Upper lobe of left lung (tissue), 6 donors: ENCODE measurements at regions not wholly inside any gene's neighbourhood (a gene's known extent, or its start where the extent isn't known, plus 50 kb on each side); places are given as distances from the start of the nearest gene placed in this dataset.

Source experiments
- ATAC-seq, 2 donors: fragments of 200-7000 bp; cut with Tn5 transposase; one replicate each; pipeline ENCODE4 v1.9.1; 2022; ENCODE audit warnings: mild to moderate bottlenecking in 2 of 2, moderate library complexity in 2 of 2; ENCODE audit not compliant: low FRiP score in 2 of 2
- DNase-seq, 2 donors: peaks; one replicate each; pipeline ENCODE4 v3.0.0-alpha.2; 2019 to 2020
- H3K27ac ChIP-seq, 4 donors: fragments of 200-600 bp; sonication (generic); one replicate each; pipeline ENCODE4 v1.5.1; 2016 to 2019
- H3K27me3 ChIP-seq, 4 donors: fragments of 200-600 bp; sonication (generic); one replicate each; pipeline ENCODE4 v1.5.1; 2017 to 2019
- H3K36me3 ChIP-seq, 4 donors: fragments of 200-600 bp; sonication (generic); one replicate each; pipeline ENCODE4 v1.5.1; 2016 to 2019
- H3K4me1 ChIP-seq, 4 donors: fragments of 200-600 bp; sonication (generic); one replicate each; pipeline ENCODE4 v1.5.1; 2018 to 2019
- H3K4me3 ChIP-seq, 4 donors: fragments of 200-600 bp; sonication (generic); one replicate each; pipeline ENCODE4 v1.5.1; 2017 to 2019; ENCODE audit warnings: mild to moderate bottlenecking in 2 of 4, moderate library complexity in 1 of 4
- H3K9me3 ChIP-seq, 4 donors: fragments of 200-600 bp; sonication (generic); one replicate each; pipeline ENCODE4 v1.5.1; 2018 to 2019
- EP300 ChIP-seq, 4 donors: sonication (generic); formaldehyde crosslinking; IDR thresholded peaks; one replicate each; pipeline ENCODE4 v1.5.1; 2017; ENCODE audit warnings: antibody characterized with exemption in 4 of 4, control low read depth in 2 of 4
- POLR2A ChIP-seq, 4 donors: fragments of 450-650 bp; IDR thresholded peaks; one replicate each; pipeline ENCODE4 v1.5.1; 2016 to 2017; ENCODE audit warnings: antibody characterized with exemption in 4 of 4, mild to moderate bottlenecking in 2 of 4
- POLR2AphosphoS5 ChIP-seq, 2 donors: sonication (generic); formaldehyde crosslinking; IDR thresholded peaks; one replicate each; pipeline ENCODE4 v1.5.1; 2017; ENCODE audit warnings: antibody characterized with exemption in 2 of 2
- WGBS, 2 donors: methylation state at CpG; one replicate each; pipeline ENCODE4 v1.1.5; 2017 to 2018; 5-methylcytosine and 5-hydroxymethylcytosine counted together
- TF ChIP-seq, protein P1 (sequence below), 6 experiments: fragments of 450-650 bp in 4 of 6; fragments of 200-600 bp in 2 of 6; sonication (generic) in 2 of 6; IDR thresholded peaks; one replicate each; pipeline ENCODE4 v1.5.1; 2016 to 2019; ENCODE audit warnings: antibody characterized with exemption in 6 of 6
- donor health status: DM: no; HTN: no; CAD: no; lungs with moderate emphysema.
- donor health status: DM: no; HTN: yes; CAD: no; lungs with severe emphysema.

DNA sequence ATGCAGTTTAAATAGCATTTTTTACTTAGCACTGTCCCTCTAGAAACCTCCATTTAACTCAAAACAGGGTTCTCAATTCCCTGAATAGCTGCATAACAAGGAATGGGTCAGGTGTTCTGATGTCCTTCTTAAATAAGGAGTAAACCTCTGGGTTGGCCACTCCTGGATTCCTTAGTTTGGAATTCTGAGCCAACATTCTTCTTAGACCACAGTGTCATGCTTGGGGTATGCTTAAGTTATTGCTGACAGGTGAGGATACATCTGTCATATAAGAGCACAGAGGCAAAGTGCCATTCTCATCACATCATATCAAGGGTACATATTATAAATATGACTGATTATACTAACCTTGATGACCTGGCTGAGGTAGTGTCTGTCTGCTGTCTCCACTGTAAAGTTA is 179.9 kb upstream of the SEMA6A start:
- Histone ChIP-seq H3K9me3 (no peaks in the 10 kb centered on the region), H3K36me3 (no peaks in the 10 kb centered on the region), H3K4me1 (no peaks in the 10 kb centered on the region), H3K27ac (no peak overlapping the region), H3K27me3 (no peaks in the 10 kb centered on the region), H3K4me3 (no peak overlapping the region)
- ATAC-seq (no peak), DNase-seq (no peak)
- TF ChIP-seq, protein P1, sequence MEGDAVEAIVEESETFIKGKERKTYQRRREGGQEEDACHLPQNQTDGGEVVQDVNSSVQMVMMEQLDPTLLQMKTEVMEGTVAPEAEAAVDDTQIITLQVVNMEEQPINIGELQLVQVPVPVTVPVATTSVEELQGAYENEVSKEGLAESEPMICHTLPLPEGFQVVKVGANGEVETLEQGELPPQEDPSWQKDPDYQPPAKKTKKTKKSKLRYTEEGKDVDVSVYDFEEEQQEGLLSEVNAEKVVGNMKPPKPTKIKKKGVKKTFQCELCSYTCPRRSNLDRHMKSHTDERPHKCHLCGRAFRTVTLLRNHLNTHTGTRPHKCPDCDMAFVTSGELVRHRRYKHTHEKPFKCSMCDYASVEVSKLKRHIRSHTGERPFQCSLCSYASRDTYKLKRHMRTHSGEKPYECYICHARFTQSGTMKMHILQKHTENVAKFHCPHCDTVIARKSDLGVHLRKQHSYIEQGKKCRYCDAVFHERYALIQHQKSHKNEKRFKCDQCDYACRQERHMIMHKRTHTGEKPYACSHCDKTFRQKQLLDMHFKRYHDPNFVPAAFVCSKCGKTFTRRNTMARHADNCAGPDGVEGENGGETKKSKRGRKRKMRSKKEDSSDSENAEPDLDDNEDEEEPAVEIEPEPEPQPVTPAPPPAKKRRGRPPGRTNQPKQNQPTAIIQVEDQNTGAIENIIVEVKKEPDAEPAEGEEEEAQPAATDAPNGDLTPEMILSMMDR (IDR thresholded peaks at IDR 0.05): no peak
- TF ChIP-seq POLR2A (IDR thresholded peaks at IDR 0.05) (no peak), EP300 (IDR thresholded peaks at IDR 0.05) (no peak)

DNA sequence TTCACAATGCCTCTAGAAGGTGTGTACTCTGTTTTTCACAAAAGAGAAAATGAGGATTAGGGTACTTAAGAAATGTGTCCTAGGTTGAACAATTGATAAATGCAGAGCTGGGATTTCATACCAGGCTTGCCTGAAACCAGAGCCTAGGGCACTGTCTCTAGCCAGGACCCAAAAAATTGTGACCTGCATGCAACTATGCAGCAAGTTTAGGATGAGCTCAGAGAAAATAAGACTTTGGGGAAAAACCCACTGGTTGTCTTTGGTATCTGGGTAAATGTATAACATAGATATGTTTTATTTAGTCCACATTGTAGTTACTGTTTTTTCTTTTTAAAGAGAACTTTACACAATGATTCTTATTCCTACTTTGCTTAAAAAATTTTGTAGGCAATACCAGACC is 177.1 kb upstream of the SEMA6A start:
- H3K27ac ChIP-seq: no peak overlapping the region
- H3K4me1 ChIP-seq: no peaks in the 10 kb centered on the region
- H3K9me3 ChIP-seq: no peaks in the 10 kb centered on the region
- ATAC-seq: no peak
- TF ChIP-seq POLR2AphosphoS5 (IDR thresholded peaks at IDR 0.05) (no peak), POLR2A (IDR thresholded peaks at IDR 0.05) (no peak), EP300 (IDR thresholded peaks at IDR 0.05) (no peak)
- TF ChIP-seq, protein P1 (IDR thresholded peaks at IDR 0.05): no peak
- H3K4me3 ChIP-seq: no peak overlapping the region
- DNase-seq: no peak
- no peaks in the 10 kb centered on the region for H3K36me3 ChIP-seq
- H3K27me3 ChIP-seq: no peaks in the 10 kb centered on the region

DNA sequence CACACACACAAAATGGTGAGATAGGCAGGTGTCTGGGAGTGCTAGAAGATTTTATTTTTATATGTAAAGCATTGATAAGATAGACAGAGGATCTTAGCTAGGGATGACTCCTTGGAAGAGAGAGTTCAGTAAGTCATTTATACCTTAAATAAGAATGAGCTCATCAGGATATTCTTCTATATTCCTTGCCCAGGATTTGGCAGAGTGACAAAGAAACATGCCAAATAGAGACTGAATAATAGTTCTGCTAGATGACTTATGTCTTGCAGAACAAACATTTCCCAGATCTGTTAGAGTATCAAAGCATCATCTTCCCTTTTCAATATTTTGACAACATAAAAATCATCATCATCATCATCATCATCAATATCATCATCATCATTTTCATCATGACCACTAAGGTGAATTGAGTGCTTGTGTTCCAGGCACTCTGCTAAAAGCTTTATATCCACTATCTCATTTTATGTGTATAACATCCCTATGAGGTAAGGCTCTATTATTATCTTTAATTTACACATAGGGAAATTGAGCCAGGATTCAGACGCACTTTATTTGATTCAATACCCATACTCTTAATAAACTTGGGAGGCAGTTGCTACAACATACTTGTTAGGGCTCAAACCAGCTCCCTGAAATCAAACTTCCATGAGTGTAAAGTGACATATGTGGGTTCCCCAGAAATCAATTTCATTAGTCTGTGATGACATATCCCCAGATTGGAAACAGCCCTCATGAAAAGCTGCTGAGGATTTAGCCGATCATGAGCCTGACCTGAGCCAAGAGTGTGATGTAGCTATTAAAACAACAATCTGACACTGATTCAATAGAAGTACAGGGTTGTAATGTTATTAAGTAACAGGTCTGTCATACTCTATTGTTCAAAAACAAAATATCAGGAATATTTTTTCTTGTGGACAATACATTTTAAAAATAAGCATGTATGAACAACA is 176.3 kb upstream of the SEMA6A start:
- Histone ChIP-seq H3K9me3 (no peaks in the 10 kb centered on the region), H3K27ac (no peak overlapping the region), H3K4me3 (no peak overlapping the region), H3K4me1 (no peaks in the 10 kb centered on the region), H3K27me3 (no peaks in the 10 kb centered on the region), H3K36me3 (no peaks in the 10 kb centered on the region)
- WGBS, 2 donors: 71 to 72% methylated on average over 2 of the region's 2 CpGs
- TF ChIP-seq POLR2AphosphoS5 (IDR thresholded peaks at IDR 0.05) (no peak), EP300 (IDR thresholded peaks at IDR 0.05) (no peak), POLR2A (IDR thresholded peaks at IDR 0.05) (no peak)
- TF ChIP-seq, protein P1 (IDR thresholded peaks at IDR 0.05): no peak
- ATAC-seq (no peak), DNase-seq (no peak)

DNA sequence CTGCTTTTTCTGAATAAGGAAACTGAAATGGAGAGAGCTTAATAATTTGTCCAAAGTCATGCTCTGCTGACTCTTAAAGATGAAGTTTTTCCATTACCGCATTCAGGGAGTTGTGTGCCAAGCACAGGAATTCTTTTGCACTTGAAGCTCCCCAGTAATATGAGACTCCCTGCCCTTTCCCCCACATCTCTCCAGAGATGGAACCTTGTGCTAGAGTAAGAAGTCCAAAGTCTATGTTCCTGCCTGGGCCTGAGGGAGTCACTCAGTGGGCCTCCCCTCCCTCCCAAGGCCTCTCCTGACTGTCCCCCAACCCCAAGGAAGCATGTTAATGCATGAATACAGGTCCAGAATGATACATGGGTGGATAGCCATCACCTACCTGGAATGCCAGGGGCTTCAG is 173.3 kb upstream of the SEMA6A start:
- Histone ChIP-seq H3K4me3 (no peak overlapping the region), H3K36me3 (no peaks in the 10 kb centered on the region), H3K27me3 (no peaks in the 10 kb centered on the region), H3K27ac (no peak overlapping the region), H3K4me1 (no peaks in the 10 kb centered on the region), H3K9me3 (no peaks in the 10 kb centered on the region)
- TF ChIP-seq EP300 (IDR thresholded peaks at IDR 0.05) (no peak), POLR2AphosphoS5 (IDR thresholded peaks at IDR 0.05) (no peak), POLR2A (IDR thresholded peaks at IDR 0.05) (no peak)
- TF ChIP-seq, protein P1 (IDR thresholded peaks at IDR 0.05): no peak
- DNase-seq (no peak), ATAC-seq (peak in 1 of 2 donors; percentile 53)
- 69 to 90% methylated on average over 1 of the region's 1 CpG for WGBS, 2 donors

DNA sequence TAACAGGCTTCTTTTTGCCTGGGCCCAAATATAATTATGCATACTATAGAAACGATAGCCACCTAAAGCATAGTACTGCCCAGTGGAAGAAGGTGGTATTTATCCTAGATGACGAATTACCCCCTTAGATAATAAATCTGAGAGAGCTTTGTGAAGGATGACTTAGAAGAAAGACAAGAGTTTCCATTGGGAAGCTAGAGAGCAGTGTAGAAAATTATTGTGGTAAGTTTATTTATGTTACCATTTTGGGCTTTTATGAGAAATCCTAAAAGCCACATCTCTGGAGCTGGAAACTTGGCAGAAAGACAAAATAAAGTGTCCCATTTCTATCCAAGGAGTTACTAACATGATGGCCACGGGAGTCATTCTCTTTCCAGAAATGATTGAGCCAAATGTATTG is 172.0 kb upstream of the SEMA6A start:
- no peak for TF ChIP-seq EP300 (IDR thresholded peaks at IDR 0.05)
- TF ChIP-seq POLR2AphosphoS5 (IDR thresholded peaks at IDR 0.05): no peak
- TF ChIP-seq, protein P1 (IDR thresholded peaks at IDR 0.05): no peak
- no peak for TF ChIP-seq POLR2A (IDR thresholded peaks at IDR 0.05)
- no peak overlapping the region for H3K4me3 ChIP-seq
- WGBS, 2 donors: 73 to 82% methylated on average over 3 of the region's 3 CpGs
- H3K27me3 ChIP-seq: no peaks in the 10 kb centered on the region
- H3K36me3 ChIP-seq: no peaks in the 10 kb centered on the region
- H3K27ac ChIP-seq: no peak overlapping the region
- ATAC-seq: no peak
- no peak for DNase-seq
- H3K9me3 ChIP-seq: no peaks in the 10 kb centered on the region
- no peaks in the 10 kb centered on the region for H3K4me1 ChIP-seq
